ENCODE measurements at regions not wholly inside any gene's neighbourhood (a gene's known extent, or its start where the extent isn't known, plus 50 kb on each side); places are given as distances from the start of the nearest gene placed in this dataset.

- TF ChIP-seq EZH2 (IDR thresholded peaks at IDR 0.05; ENCODE audit: insufficient read depth, poor library complexity, severe bottlenecking), result no peak
- TF ChIP-seq EZH2phosphoT487 (IDR thresholded peaks at IDR 0.05; ENCODE audit: insufficient read depth, low read depth), result no peak
These were observed 181.4 kb upstream of the PCDH7 start for GRCh38 chr4:30538794-30539193.
